PC-9 (cell line): ENCODE measurements at regions not wholly inside any gene's neighbourhood (a gene's known extent, or its start where the extent isn't known, plus 50 kb on each side); places are given as distances from the start of the nearest gene placed in this dataset.

Experiments
- EZH2 ChIP-seq: fragments of 200-600 bp; sonication (generic); IDR thresholded peaks from 2 replicates; pipeline ENCODE4 v1.8.0; 2017; ENCODE audit warnings: antibody characterized with exemption, low read depth
- TF ChIP-seq, protein P1 (sequence below): fragments of 200-600 bp; sonication (generic); conservative IDR thresholded peaks from 2 replicates; pipeline ENCODE4 v1.6.1; 2017; ENCODE audit warnings: mixed run types, antibody characterized with exemption, mild to moderate bottlenecking, moderate library complexity

DNA sequence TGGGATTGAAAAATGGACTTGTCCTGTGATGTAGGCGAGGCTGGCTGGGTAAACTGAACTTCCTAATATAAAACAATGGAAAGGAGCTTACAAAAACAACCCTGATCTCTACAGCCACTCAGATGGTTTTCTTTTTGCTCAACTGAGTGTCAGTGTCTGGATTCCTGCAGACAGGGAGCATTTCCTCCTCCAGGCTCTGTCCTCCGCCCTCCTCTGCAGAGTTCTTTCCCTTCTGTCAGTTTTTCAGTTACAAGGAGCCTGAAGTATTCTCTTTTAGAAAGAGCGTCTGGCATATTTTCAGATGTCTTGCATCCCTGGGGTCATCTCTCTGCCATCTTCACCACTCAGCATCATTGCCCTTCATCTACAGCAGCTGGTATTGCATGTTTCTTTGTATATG lies 50.0 kb upstream of the PITRM1 start:
- TF ChIP-seq, protein P1, sequence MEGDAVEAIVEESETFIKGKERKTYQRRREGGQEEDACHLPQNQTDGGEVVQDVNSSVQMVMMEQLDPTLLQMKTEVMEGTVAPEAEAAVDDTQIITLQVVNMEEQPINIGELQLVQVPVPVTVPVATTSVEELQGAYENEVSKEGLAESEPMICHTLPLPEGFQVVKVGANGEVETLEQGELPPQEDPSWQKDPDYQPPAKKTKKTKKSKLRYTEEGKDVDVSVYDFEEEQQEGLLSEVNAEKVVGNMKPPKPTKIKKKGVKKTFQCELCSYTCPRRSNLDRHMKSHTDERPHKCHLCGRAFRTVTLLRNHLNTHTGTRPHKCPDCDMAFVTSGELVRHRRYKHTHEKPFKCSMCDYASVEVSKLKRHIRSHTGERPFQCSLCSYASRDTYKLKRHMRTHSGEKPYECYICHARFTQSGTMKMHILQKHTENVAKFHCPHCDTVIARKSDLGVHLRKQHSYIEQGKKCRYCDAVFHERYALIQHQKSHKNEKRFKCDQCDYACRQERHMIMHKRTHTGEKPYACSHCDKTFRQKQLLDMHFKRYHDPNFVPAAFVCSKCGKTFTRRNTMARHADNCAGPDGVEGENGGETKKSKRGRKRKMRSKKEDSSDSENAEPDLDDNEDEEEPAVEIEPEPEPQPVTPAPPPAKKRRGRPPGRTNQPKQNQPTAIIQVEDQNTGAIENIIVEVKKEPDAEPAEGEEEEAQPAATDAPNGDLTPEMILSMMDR, result no peak
- no peak for TF ChIP-seq EZH2
